K562 (cell line): ENCODE measurements at regions not wholly inside any gene's neighbourhood (a gene's known extent, or its start where the extent isn't known, plus 50 kb on each side); places are given as distances from the start of the nearest gene placed in this dataset.

ENCODE experiments used
- ATAC-seq: fragments of 200-7000 bp; cut with Tn5 transposase; 3 replicates; pipeline ENCODE4 v1.9.1; 2020; ENCODE audit warnings: moderate library complexity
- BruUV-seq: library from RNA; stranded (reverse); fragments of 400-500 nt; replicated peaks from 2 replicates; lab custom pipeline; 2021; lab: Mats Ljungman, UMichigan
- CTCF ChIA-PET: fragments of 300-600 bp; formaldehyde crosslinking; extraction: SDS; loops from one replicate; lab custom pipeline; 2021; ENCODE audit warnings: low intra/inter-chr PET ratio; lab: Yijun Ruan, JAX
- POLR2A ChIA-PET: fragments of 300-600, 350-650 bp; sonication (Branson Sonifier 250); formaldehyde crosslinking; extraction: SDS; loops from one replicate; lab custom pipeline; 2021; ENCODE audit warnings: antibody characterized with exemption, inconsistent platforms; lab: Yijun Ruan, JAX
- DNase-seq, 4 experiments: peaks; one replicate each; pipeline versions ENCODE4 v3.0.0 to v3.0.0-alpha.2; 2011 to 2018; ENCODE audit warnings: low spot score in 3 of 4, mixed read lengths in 3 of 4; ENCODE audit errors: extremely low read depth in 1 of 4
- FAIRE-seq: peaks from 2 replicates; lab custom pipeline; 2011; peaks lifted over from hg19 to GRCh38; lab: Jason Lieb, UNC
- H2AFZ ChIP-seq: 2 replicates; pipeline ENCODE4 v1.6.0; 2011; ENCODE audit warnings: low read depth, low read length, control low read depth, inconsistent platforms
- H3K27ac ChIP-seq: fragments of 200-600 bp; 3 replicates; pipeline ENCODE4 v1.8.0; 2011; ENCODE audit warnings: low read depth, mild to moderate bottlenecking, control low read depth, inconsistent platforms, low read length, moderate library complexity, mixed read lengths; ENCODE audit errors: extremely low read depth
- H3K27me3 ChIP-seq, 2 experiments: fragments of 300-600 bp in 1 of 2; 2 replicates in 1 of 2; 3 replicates in 1 of 2; pipeline versions ENCODE4 v1.6.0 to v1.8.0; 2011; ENCODE audit warnings: inconsistent platforms in 2 of 2, low read length in 2 of 2, mild to moderate bottlenecking in 1 of 2, mixed read lengths in 1 of 2, moderate library complexity in 1 of 2; ENCODE audit not compliant: control insufficient read depth in 2 of 2, insufficient read depth in 2 of 2
- H3K36me3 ChIP-seq: fragments of 300-600 bp; 3 replicates; pipeline ENCODE4 v1.8.0; 2011; ENCODE audit warnings: mild to moderate bottlenecking, low read length, inconsistent platforms; ENCODE audit not compliant: control insufficient read depth, insufficient read depth
- H3K4me1 ChIP-seq, 2 experiments: fragments of 200-600 bp in 1 of 2; replicated peaks in 1 of 2; 2 replicates in 1 of 2; 3 replicates in 1 of 2; pipeline versions ENCODE4 v1.5.1 to v1.8.0; 2011; ENCODE audit warnings: inconsistent platforms in 2 of 2, low read length in 2 of 2, mild to moderate bottlenecking in 1 of 2, mixed read lengths in 1 of 2, moderate library complexity in 1 of 2; ENCODE audit not compliant: control insufficient read depth in 2 of 2, insufficient read depth in 2 of 2
- H3K4me2 ChIP-seq: 2 replicates; pipeline ENCODE4 v1.6.1; 2011; ENCODE audit warnings: low read length, control low read depth, inconsistent platforms, mixed read lengths; ENCODE audit not compliant: insufficient read depth
- H3K4me3 ChIP-seq: fragments of 200-600 bp; sonication (generic), shearing (Covaris generic); 2 replicates; pipeline ENCODE4 v1.5.1; 2016; ENCODE audit warnings: control low read depth, inconsistent platforms
- H3K79me2 ChIP-seq: fragments of 200-600 bp; 3 replicates; pipeline ENCODE4 v1.8.0; 2011; ENCODE audit warnings: low read length, inconsistent platforms; ENCODE audit not compliant: control insufficient read depth, insufficient read depth
- H3K9ac ChIP-seq, 2 experiments: 2 replicates each; pipeline versions ENCODE4 v1.6.0 to v1.6.1; 2011; ENCODE audit warnings: low read depth in 2 of 2, low read length in 2 of 2, control low read depth in 1 of 2, inconsistent platforms in 1 of 2, mild to moderate bottlenecking in 1 of 2, mixed read lengths in 1 of 2; ENCODE audit not compliant: insufficient read depth in 1 of 2
- H3K9me1 ChIP-seq: one replicate; pipeline ENCODE4 v1.6.0; 2011; ENCODE audit warnings: inconsistent platforms, mild to moderate bottlenecking, low read length, moderate library complexity; ENCODE audit not compliant: control insufficient read depth, insufficient read depth
- H3K9me3 ChIP-seq: replicated peaks from 2 replicates; pipeline ENCODE4 v1.5.1; 2011; ENCODE audit warnings: low read depth, low read length, inconsistent platforms; ENCODE audit not compliant: control insufficient read depth, insufficient read depth
- H4K20me1 ChIP-seq: replicated peaks from 2 replicates; pipeline ENCODE4 v1.6.1; 2011; ENCODE audit warnings: low read length, inconsistent platforms, mixed read lengths; ENCODE audit not compliant: control insufficient read depth, insufficient read depth
- FUS ChIP-seq: fragments of 200-400 bp; formaldehyde crosslinking; optimal IDR thresholded peaks from 2 replicates; pipeline ENCODE3; 2017; ENCODE audit warnings: low read depth, low read length
- HDGF ChIP-seq: fragments of 450-650 bp; IDR thresholded peaks from 2 replicates; pipeline ENCODE4 v1.6.1; 2016
- MBD2 ChIP-seq: sonication (generic); IDR thresholded peaks from 2 replicates; pipeline ENCODE4 v1.6.1; 2016; ENCODE audit warnings: low read depth, borderline replicate concordance
- PHF20 ChIP-seq: fragments of 450-650 bp; IDR thresholded peaks from 2 replicates; pipeline ENCODE4 v1.6.1; 2018; ENCODE audit not compliant: partially characterized antibody
- PPARD ChIP-seq: fragments of 250-450 bp; sonication (Bioruptor Pico); IDR thresholded peaks from 2 replicates; pipeline ENCODE4 v1.8.0; 2022; ENCODE audit warnings: inconsistent platforms, mild to moderate bottlenecking, moderate library complexity
- ZNF354B ChIP-seq: fragments of 250-450 bp; sonication (Bioruptor Pico); IDR thresholded peaks from 2 replicates; pipeline ENCODE4 v1.4.0; 2020
- WGBS: fragments of 100-300 bp; shearing (Covaris generic); methylation state at CpG from one replicate; pipeline ENCODE4 v1.1.6; 2016; ENCODE audit warnings: low coverage, mixed read lengths; ENCODE audit not compliant: insufficient coverage; ENCODE audit errors: missing lambda C conversion rate; 5-methylcytosine and 5-hydroxymethylcytosine counted together
- in situ Hi-C: fragments of 300-500 bp; cut with MboI; formaldehyde crosslinking; loops from 4 replicates; pipeline ENCODE4 v1.15.0; 2018; ENCODE audit warnings: inconsistent platforms, mixed read lengths
- intact Hi-C: fragments of 100-400 bp; cut with micrococcal nuclease; formaldehyde crosslinking; loops from 2 replicates; pipeline ENCODE4 v1.14.2; 2022
- TF ChIP-seq, protein P1 (sequence below): fragments of 200-600 bp; sonication (generic); IDR thresholded peaks from one replicate; pipeline ENCODE4 v1.6.1; 2012; ENCODE audit warnings: mild to moderate bottlenecking, low read depth, low read length, inconsistent platforms

DNA sequence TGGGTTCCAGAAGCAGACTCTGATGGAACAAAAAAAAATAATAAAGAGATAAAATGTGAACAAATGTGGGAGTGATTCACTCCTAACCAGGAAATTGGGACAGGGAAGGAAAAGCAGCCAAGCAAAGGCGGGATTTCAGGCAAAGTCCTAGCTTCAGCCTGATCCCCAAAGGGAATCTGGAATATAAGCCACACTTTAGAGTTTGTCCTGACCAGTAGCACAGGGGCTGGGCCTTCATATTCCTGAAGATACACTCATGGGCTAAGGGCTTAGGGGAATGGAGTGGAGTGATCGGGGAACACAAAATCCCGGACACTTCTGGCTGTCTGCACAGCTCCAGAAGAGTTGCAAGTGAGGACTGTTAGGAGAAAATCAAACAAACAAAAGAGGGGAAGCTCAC lies 135.0 kb upstream of the COL8A1 start:
- no peaks in the 10 kb centered on the region for H3K9me3 ChIP-seq
- intact Hi-C loops (loop anchor here (10.0 kb wide), 1 partner anchor 281 kb away; no protein-coding TSS in a partner anchor), in situ Hi-C loops (no loop called here)
- H3K79me2 ChIP-seq, result no peaks in the 10 kb centered on the region
- ATAC-seq (no peak), FAIRE-seq (no peak), DNase-seq (no peak)
- no peaks in the 10 kb centered on the region for H3K9me1 ChIP-seq
- TF ChIP-seq FUS, result no peak
- no peaks in the 10 kb centered on the region for H3K4me1 ChIP-seq
- H3K4me2 ChIP-seq, result no peak overlapping the region
- H3K27ac ChIP-seq, result no peak overlapping the region
- no peak overlapping the region for H3K9ac ChIP-seq
- H3K36me3 ChIP-seq, result no peaks in the 10 kb centered on the region
- no peaks in the 10 kb centered on the region for H4K20me1 ChIP-seq
- no peak overlapping the region for H2AFZ ChIP-seq
- BruUV-seq, result no TSS peak
- POLR2A ChIA-PET, result no interaction called here
- H3K27me3 ChIP-seq, result no peaks in the 10 kb centered on the region
- H3K4me3 ChIP-seq, result no peak overlapping the region
- CTCF ChIA-PET, result no interaction called here
- 0% methylated on average over 2 of the region's 3 CpGs for WGBS

DNA sequence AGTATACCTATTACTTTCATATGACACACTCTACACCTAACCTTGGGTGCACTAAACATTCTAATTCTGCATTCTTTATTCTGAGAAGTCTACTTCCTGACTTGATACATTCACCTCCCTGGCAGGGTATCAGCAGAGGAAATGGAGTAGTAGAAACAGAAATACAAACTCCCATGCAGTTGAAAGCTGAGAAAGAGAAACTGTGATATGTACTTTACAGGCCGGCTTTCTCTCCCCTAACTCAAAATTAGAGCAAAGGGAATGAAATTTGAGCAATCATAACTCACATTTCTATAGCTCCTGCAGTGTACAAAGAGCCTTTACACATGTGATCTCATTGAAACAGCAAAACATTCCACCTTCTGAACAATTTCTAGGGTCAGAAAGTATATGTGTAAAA lies 135.5 kb upstream of the COL8A1 start:
- Histone ChIP-seq H3K9me1 (no peaks in the 10 kb centered on the region), H3K36me3 (no peaks in the 10 kb centered on the region), H3K4me1 (no peaks in the 10 kb centered on the region), H3K9ac (no peak overlapping the region), H3K27me3 (no peaks in the 10 kb centered on the region), H4K20me1 (no peaks in the 10 kb centered on the region), H3K4me3 (no peak overlapping the region), H3K4me2 (no peak overlapping the region), H2AFZ (no peak overlapping the region), H3K9me3 (no peaks in the 10 kb centered on the region), H3K79me2 (no peaks in the 10 kb centered on the region), H3K27ac (no peak overlapping the region)
- ChIA-PET CTCF (no interaction called here), POLR2A (no interaction called here)
- BruUV-seq, result no TSS peak
- no peak for ATAC-seq
- DNase-seq, result no peak
- FAIRE-seq, result no peak
- in situ Hi-C loops, result no loop called here
- WGBS, result 0% methylated on average over 1 of the region's 1 CpG
- intact Hi-C loops, result loop anchor here (10.0 kb wide), 1 partner anchor 282 kb away; no protein-coding TSS in a partner anchor
- TF ChIP-seq, protein P1, sequence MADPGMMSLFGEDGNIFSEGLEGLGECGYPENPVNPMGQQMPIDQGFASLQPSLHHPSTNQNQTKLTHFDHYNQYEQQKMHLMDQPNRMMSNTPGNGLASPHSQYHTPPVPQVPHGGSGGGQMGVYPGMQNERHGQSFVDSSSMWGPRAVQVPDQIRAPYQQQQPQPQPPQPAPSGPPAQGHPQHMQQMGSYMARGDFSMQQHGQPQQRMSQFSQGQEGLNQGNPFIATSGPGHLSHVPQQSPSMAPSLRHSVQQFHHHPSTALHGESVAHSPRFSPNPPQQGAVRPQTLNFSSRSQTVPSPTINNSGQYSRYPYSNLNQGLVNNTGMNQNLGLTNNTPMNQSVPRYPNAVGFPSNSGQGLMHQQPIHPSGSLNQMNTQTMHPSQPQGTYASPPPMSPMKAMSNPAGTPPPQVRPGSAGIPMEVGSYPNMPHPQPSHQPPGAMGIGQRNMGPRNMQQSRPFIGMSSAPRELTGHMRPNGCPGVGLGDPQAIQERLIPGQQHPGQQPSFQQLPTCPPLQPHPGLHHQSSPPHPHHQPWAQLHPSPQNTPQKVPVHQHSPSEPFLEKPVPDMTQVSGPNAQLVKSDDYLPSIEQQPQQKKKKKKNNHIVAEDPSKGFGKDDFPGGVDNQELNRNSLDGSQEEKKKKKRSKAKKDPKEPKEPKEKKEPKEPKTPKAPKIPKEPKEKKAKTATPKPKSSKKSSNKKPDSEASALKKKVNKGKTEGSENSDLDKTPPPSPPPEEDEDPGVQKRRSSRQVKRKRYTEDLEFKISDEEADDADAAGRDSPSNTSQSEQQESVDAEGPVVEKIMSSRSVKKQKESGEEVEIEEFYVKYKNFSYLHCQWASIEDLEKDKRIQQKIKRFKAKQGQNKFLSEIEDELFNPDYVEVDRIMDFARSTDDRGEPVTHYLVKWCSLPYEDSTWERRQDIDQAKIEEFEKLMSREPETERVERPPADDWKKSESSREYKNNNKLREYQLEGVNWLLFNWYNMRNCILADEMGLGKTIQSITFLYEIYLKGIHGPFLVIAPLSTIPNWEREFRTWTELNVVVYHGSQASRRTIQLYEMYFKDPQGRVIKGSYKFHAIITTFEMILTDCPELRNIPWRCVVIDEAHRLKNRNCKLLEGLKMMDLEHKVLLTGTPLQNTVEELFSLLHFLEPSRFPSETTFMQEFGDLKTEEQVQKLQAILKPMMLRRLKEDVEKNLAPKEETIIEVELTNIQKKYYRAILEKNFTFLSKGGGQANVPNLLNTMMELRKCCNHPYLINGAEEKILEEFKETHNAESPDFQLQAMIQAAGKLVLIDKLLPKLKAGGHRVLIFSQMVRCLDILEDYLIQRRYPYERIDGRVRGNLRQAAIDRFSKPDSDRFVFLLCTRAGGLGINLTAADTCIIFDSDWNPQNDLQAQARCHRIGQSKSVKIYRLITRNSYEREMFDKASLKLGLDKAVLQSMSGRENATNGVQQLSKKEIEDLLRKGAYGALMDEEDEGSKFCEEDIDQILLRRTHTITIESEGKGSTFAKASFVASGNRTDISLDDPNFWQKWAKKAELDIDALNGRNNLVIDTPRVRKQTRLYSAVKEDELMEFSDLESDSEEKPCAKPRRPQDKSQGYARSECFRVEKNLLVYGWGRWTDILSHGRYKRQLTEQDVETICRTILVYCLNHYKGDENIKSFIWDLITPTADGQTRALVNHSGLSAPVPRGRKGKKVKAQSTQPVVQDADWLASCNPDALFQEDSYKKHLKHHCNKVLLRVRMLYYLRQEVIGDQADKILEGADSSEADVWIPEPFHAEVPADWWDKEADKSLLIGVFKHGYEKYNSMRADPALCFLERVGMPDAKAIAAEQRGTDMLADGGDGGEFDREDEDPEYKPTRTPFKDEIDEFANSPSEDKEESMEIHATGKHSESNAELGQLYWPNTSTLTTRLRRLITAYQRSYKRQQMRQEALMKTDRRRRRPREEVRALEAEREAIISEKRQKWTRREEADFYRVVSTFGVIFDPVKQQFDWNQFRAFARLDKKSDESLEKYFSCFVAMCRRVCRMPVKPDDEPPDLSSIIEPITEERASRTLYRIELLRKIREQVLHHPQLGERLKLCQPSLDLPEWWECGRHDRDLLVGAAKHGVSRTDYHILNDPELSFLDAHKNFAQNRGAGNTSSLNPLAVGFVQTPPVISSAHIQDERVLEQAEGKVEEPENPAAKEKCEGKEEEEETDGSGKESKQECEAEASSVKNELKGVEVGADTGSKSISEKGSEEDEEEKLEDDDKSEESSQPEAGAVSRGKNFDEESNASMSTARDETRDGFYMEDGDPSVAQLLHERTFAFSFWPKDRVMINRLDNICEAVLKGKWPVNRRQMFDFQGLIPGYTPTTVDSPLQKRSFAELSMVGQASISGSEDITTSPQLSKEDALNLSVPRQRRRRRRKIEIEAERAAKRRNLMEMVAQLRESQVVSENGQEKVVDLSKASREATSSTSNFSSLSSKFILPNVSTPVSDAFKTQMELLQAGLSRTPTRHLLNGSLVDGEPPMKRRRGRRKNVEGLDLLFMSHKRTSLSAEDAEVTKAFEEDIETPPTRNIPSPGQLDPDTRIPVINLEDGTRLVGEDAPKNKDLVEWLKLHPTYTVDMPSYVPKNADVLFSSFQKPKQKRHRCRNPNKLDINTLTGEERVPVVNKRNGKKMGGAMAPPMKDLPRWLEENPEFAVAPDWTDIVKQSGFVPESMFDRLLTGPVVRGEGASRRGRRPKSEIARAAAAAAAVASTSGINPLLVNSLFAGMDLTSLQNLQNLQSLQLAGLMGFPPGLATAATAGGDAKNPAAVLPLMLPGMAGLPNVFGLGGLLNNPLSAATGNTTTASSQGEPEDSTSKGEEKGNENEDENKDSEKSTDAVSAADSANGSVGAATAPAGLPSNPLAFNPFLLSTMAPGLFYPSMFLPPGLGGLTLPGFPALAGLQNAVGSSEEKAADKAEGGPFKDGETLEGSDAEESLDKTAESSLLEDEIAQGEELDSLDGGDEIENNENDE, result no peak
- TF ChIP-seq MBD2 (no peak), PHF20 (no peak), PPARD (CRISPR knock-in tag) (no peak), HDGF (no peak), ZNF354B (no peak)
